ENCODE measurements at regions not wholly inside any gene's neighbourhood (a gene's known extent, or its start where the extent isn't known, plus 50 kb on each side); places are given as distances from the start of the nearest gene placed in this dataset.

DNA sequence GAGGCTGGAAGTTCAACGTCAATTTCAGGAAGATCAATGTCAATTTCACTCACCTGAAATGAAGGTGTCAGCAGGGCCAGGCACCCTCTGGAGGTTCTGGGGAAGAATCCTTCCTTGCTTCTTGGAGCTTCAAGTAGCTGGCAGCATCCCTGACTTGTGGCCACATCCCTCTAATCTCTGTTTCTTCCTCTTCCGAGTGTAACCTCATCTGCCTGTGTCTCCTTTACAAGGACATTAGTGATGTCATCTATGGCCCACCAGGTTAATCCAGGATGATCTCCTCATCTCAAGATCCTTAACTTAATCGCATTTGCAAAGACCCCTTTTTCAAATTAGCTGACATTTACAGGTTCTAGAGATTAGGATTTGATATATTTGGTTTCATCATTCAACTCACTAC is 240.8 kb upstream of the MTNR1B start:
- Histone ChIP-seq H3K36me3 (ENCODE audit: control insufficient read depth, insufficient read depth, low read length) (no peaks in the 10 kb centered on the region), H3K4me3 (ENCODE audit: low read depth in 2 of 2, low read length in 2 of 2) (no peak overlapping the region), H3K27me3 (ENCODE audit: control insufficient read depth, insufficient read depth, low read length) (no peaks in the 10 kb centered on the region; the same call in 1 of the 2 replicates), H3K9me3 (ENCODE audit: control insufficient read depth, insufficient read depth, low read depth, low read length) (no peaks in the 10 kb centered on the region), H3K27ac (ENCODE audit: low read length) (no peak overlapping the region), H3K4me1 (ENCODE audit: control insufficient read depth, insufficient read depth, low read length) (no peaks in the 10 kb centered on the region)
- no TSS peak for BruUV-seq (replicated peaks)
- DNase-seq (ENCODE audit: low read depth, low spot score): no peak
- no peak for TF ChIP-seq POLR2AphosphoS5 (IDR thresholded peaks at IDR 0.05; ENCODE audit: low read depth, low read length)
- no peak for TF ChIP-seq TCF7L2 (IDR thresholded peaks at IDR 0.05; ENCODE audit: low read depth, low read length)
- TF ChIP-seq, protein P1, sequence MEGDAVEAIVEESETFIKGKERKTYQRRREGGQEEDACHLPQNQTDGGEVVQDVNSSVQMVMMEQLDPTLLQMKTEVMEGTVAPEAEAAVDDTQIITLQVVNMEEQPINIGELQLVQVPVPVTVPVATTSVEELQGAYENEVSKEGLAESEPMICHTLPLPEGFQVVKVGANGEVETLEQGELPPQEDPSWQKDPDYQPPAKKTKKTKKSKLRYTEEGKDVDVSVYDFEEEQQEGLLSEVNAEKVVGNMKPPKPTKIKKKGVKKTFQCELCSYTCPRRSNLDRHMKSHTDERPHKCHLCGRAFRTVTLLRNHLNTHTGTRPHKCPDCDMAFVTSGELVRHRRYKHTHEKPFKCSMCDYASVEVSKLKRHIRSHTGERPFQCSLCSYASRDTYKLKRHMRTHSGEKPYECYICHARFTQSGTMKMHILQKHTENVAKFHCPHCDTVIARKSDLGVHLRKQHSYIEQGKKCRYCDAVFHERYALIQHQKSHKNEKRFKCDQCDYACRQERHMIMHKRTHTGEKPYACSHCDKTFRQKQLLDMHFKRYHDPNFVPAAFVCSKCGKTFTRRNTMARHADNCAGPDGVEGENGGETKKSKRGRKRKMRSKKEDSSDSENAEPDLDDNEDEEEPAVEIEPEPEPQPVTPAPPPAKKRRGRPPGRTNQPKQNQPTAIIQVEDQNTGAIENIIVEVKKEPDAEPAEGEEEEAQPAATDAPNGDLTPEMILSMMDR (IDR thresholded peaks at IDR 0.05): no peak
- TF ChIP-seq, protein P2, sequence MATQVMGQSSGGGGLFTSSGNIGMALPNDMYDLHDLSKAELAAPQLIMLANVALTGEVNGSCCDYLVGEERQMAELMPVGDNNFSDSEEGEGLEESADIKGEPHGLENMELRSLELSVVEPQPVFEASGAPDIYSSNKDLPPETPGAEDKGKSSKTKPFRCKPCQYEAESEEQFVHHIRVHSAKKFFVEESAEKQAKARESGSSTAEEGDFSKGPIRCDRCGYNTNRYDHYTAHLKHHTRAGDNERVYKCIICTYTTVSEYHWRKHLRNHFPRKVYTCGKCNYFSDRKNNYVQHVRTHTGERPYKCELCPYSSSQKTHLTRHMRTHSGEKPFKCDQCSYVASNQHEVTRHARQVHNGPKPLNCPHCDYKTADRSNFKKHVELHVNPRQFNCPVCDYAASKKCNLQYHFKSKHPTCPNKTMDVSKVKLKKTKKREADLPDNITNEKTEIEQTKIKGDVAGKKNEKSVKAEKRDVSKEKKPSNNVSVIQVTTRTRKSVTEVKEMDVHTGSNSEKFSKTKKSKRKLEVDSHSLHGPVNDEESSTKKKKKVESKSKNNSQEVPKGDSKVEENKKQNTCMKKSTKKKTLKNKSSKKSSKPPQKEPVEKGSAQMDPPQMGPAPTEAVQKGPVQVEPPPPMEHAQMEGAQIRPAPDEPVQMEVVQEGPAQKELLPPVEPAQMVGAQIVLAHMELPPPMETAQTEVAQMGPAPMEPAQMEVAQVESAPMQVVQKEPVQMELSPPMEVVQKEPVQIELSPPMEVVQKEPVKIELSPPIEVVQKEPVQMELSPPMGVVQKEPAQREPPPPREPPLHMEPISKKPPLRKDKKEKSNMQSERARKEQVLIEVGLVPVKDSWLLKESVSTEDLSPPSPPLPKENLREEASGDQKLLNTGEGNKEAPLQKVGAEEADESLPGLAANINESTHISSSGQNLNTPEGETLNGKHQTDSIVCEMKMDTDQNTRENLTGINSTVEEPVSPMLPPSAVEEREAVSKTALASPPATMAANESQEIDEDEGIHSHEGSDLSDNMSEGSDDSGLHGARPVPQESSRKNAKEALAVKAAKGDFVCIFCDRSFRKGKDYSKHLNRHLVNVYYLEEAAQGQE (IDR thresholded peaks at IDR 0.05; ENCODE audit: insufficient read depth in 1 of 2, low read depth in 2 of 2, low read length in 1 of 2): no peak
- TF ChIP-seq SIN3A (IDR thresholded peaks at IDR 0.05; ENCODE audit: borderline replicate concordance, insufficient read depth, low read depth, low read length): no peak
- ATAC-seq: no peak
- POLR2A ChIA-PET: no interaction called here
- intact Hi-C loops (cut with micrococcal nuclease; ENCODE audit: unreplicated experiment) (no loop called here), in situ Hi-C loops (cut with HindIII; ENCODE audit: low pct_unique_long_range_greater_than_20kb, low sequenced_read_pairs) (no loop called here)
- CTCF ChIA-PET: no interaction called here

DNA sequence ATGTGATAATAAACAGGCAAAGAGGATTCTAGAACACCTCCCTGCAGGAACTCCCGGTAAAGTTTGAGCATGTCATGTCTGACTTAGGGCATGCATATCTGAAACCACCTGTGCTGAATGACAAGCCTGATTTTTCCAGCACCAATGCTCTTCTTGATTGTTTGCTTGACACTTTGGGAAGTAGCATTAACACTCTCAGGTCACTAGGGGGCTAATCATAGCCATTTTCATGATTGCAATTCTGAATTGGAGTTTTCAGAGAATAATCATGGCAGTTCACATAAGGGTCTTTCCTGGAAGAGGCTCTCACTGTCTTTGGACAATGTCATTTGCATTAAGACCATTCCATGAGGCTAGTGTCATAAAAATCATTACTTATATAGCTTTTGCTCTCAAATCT is 234.4 kb upstream of the MTNR1B start:
- BruUV-seq (replicated peaks): no TSS peak
- Histone ChIP-seq H3K4me3 (ENCODE audit: low read depth in 2 of 2, low read length in 2 of 2) (no peak overlapping the region), H3K4me1 (ENCODE audit: control insufficient read depth, insufficient read depth, low read length) (no peaks in the 10 kb centered on the region), H3K9me3 (ENCODE audit: control insufficient read depth, insufficient read depth, low read depth, low read length) (no peaks in the 10 kb centered on the region), H3K27ac (ENCODE audit: low read length) (no peak overlapping the region), H3K27me3 (ENCODE audit: control insufficient read depth, insufficient read depth, low read length) (no peaks in the 10 kb centered on the region), H3K36me3 (ENCODE audit: control insufficient read depth, insufficient read depth, low read length) (no peaks in the 10 kb centered on the region)
- intact Hi-C loops (cut with micrococcal nuclease; ENCODE audit: unreplicated experiment): no loop called here
- TF ChIP-seq, protein P2 (IDR thresholded peaks at IDR 0.05; ENCODE audit: insufficient read depth in 1 of 2, low read depth in 2 of 2, low read length in 1 of 2): no peak
- TF ChIP-seq, protein P1 (IDR thresholded peaks at IDR 0.05): peak; percentile 56
- ATAC-seq: no peak
- ChIA-PET POLR2A (no interaction called here), CTCF (interaction anchor here (0.6 kb wide), 1 partner anchor 1180 kb away, joined by 8 read pairs; no protein-coding TSS in a partner anchor)
- in situ Hi-C loops (cut with HindIII; ENCODE audit: low pct_unique_long_range_greater_than_20kb, low sequenced_read_pairs): no loop called here
- no peak for DNase-seq (ENCODE audit: low read depth, low spot score)

Data from Panc1 (cell line).